Posterior vena cava (tissue), 2 donors: ENCODE measurements at regions not wholly inside any gene's neighbourhood (a gene's known extent, or its start where the extent isn't known, plus 50 kb on each side); places are given as distances from the start of the nearest gene placed in this dataset.

Experiments used
- DNase-seq: peaks from one replicate; pipeline ENCODE4 v3.0.0-alpha.2; 2020; ENCODE audit warnings: low spot score
- intact Hi-C, 2 donors: fragments of 100-400 bp; cut with DNase I; formaldehyde crosslinking; loops; one replicate each; pipeline versions ENCODE4 v1.14.1 to v1.14.2; 2022 to 2023
- donor health status: DM: yes; HTN: yes; CAD: no.
- donor health status: DM: yes; HTN: yes; CAD: no.

DNA sequence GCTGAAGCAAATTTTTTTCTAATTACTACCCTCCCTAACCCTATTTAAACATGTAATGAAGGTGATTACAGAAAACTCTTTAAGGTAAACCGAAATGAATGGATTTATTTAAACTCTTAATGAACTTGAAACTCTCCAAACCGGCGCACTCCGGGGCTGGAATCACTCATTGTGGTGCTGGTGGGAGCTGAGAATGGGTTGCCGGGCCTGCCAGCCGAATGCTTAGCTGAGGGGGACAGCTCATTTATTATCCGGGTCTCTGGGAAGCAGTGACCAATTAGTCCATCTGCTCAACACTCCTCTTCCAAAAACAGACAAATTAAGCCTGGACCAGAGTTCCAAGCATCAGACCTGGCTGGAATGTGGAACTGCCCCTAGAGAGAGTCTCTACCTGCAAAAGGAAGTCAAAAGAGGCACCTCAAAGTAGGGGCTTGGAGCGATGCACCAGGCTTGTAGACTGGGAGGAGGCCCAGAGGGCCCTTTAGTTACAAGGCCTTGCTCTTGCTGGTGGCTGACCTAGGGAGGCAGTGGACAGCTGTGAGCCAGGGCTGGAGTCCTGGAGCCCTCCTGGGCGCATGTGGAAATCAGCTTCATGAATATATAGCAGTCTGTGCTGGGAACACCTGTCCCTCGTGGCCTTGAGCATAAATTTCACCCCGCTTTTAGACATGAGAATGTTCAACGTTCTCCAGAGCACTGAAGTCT lies 320.7 kb downstream of the AJAP1 start:
- DNase-seq = no peak
- intact Hi-C loops = no loop called here

DNA sequence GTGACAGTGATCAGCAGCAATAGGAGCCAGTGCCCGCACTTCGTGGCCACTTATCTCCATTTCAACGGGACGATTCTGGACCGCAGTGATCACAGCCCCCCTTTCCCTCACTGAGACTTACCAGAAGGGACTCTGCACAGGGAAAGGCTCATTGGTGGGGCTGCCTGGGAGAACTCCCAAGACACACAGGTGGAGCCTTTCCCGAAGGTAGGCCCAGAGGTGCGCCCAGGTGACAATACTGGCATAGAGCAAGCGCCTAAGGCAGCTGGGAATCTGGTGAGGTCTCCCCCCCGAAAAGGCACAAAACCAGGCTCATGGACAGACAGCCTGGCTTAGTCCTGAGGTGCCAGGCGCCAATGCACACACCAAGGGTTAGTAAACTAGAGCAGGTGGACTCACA lies 318.9 kb downstream of the AJAP1 start:
- no peak for DNase-seq
- intact Hi-C loops = no loop called here

DNA sequence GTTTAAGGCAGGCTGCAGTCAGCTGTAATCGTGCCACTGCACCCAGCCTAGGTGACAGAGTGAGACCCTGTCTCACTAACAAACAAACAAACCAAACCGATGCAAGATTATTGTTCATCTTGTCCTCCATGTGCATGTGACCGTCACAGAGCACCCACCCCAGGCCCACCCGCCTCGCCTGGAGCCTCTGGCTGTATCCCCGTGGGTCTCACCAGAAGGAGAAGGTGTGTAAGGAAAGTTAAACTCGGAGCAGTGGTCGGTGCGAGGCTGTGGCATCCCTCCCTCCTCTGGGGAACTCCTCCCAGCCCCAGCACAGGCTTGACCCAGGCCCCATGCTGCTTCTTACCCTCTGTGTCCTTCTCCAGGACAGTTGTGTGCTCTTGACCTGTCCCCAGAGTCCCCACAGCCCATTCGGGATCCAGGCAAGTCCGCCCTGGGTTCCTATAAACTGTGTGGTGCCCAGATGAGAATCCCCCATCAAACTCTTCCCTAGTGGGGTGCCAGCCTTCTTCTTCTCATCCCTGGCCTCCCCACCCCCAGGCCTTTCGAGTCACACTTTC lies 318.4 kb downstream of the AJAP1 start:
- no peak for DNase-seq
- intact Hi-C loops = no loop called here

- intact Hi-C loops = no loop called here
- DNase-seq = no peak
These were observed 317.3 kb downstream of the AJAP1 start for GRCh38 chr1:4971666-4972065.

DNA sequence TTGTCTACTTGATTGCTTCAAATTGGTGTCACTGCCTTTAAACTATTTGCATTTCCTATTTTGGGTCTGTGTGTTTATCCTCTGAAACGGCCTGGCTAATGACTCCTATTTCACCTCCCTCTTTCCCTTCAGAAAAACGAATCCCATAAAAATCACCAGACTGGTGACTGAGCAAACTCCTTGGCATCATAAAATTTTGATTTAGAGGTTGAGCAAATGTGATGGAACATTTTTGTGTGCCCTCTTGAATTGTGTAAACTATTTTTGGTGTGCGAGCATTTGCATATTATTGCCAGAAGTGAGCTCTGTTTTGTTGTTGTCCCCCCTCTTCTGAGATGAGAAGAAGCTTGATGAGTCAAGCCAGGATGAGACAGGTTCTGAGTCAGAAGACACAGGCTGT lies 316.1 kb downstream of the AJAP1 start:
- intact Hi-C loops = no loop called here

GRCh38 chr1:4969556-4970129 lies 315.2 kb downstream of the AJAP1 start:
- DNase-seq = no peak
- intact Hi-C loops = no loop called here

More for the DNA sequence above, 316.1 kb downstream of the AJAP1 start:
- DNase-seq = no peak

DNA sequence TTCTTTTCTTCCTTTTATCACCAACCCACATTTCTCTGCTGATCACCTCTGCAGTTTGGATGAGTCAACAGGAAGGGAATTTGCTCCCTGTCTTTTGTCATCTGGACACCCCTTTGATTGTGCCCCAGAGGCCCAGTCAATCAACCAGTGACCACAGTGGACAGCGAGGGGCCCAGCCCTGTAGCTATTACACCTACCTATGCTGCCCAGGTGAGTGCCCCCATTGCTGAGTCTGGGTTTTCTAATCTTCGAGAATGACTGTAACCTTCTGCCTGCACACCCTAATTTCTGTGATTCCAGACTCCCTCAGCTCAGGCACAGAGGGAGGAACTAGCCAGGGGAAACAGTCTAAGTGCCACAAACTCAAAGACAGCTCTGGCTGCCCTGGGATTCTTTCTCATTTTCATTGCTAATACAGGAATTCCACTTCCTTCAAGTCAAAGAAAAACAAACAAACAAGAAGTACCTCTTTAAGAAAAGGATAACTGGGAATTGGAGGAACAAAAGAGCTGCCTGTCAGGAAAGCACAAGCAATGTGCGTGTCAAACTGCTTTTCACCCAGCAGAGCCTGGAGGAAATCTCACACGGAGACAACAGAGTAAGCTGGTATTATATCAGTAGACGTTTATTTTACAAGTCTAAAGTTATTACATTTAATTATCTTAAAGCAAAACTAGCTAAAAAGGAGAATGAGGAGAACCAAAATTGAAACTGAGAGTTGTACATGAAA lies 311.1 kb downstream of the AJAP1 start:
- DNase-seq = peak; percentile 48
- intact Hi-C loops = no loop called here

DNA sequence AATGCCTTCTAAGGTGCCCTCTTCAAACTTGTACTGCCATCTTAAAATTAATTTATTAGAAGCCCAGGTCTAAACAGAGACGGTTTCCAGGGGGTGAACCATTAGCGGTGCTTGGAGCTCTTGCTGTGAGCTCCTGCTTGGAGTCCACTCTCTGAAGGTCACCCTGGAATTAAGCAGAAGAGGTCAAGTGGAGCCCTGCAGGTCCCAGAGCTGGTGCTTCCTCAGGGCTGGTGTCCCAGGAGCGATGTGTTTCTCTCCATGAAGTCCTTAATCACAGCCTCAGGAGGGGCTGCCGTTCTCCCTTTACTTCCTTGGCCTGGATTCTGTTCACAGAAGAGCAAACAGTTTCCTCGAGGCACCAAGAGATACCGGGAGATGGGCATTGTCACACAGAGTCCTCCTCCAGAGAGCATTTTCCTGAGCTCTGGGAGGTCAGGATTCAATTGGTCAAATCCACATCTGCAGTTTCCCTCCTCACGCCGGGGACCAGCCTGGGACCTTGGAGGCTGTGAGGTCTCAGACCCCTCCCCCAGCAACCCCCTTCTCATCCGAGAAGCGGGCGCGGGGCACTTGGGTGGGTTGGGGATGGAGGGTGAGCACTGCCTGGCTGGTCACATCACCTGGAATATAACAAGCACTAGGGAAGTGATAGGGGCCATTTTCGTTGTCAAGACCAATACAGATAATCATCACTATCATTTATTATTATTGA lies 310.4 kb downstream of the AJAP1 start:
- DNase-seq = peak; percentile 50
- intact Hi-C loops = no loop called here

- intact Hi-C loops = no loop called here
- DNase-seq = peak; percentile 77
These were observed 308.8 kb downstream of the AJAP1 start for GRCh38 chr1:4963251-4963650.

GRCh38 chr1:4962836-4963235 lies 308.4 kb downstream of the AJAP1 start:
- DNase-seq = peak; percentile 35
- intact Hi-C loops = no loop called here

DNA sequence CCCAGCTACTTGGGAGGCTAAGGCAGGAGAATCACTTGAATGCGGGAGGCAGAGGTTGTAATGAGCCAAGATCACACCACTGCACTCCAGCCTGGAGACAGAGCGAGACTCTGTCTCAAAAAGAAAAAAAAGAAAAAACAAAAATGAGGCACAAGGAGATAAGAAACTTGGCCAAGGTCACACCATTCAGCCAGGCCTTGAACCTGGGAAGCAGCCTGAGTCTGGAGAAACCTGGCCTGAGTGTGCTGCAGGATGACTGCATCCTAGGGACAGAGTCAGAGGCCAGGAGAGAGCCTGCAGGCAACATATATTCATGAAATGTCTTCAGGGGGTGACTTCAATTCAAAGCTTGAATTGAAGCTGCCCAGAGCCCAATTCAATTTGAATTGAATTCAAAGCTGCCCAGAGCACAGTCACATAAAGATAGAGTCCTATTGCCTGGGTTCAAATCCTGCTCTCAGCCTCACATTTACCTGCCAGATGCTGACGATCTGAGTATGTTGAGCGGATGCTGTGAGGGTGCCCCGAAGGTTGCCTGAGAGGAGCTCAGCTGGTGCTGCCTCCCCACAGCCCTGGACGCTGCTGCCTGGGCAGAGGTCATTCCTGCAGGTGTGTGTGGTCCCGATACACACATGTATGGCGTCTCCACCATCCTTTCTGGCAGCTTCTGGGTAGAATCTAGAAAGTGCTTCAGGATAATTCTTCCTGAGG lies 307.7 kb downstream of the AJAP1 start:
- DNase-seq = peak; percentile 34
- intact Hi-C loops = no loop called here

- intact Hi-C loops = no loop called here
- peak; percentile 72 for DNase-seq
These were observed 306.5 kb downstream of the AJAP1 start for GRCh38 chr1:4960782-4961475.

GRCh38 chr1:4960336-4960735 lies 305.9 kb downstream of the AJAP1 start:
- intact Hi-C loops = no loop called here
- peak; percentile 50 for DNase-seq

- DNase-seq = peak; percentile 42
- intact Hi-C loops = no loop called here
These were observed 304.8 kb downstream of the AJAP1 start for GRCh38 chr1:4959216-4959615.

DNA sequence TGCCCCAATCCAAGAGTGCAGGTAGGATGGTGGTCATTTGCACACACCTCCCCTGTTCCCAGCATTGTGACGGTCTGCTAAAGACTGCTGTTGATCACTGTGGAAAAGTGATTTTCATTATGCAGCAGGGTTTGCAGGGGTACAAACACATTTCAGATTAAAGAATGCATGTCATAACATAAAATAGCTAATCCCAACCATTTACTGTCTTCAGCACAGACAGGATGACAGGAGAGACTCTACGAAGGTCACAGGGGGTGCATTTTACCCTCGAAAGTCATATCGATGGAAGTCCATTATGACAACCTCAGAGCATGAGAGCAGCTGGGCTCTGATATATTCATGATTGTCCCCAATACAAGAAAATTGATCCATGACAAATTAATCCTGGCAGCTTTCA lies 302.6 kb downstream of the AJAP1 start:
- intact Hi-C loops = no loop called here
- peak; percentile 1 for DNase-seq

GRCh38 chr1:4954392-4954791 lies 300.0 kb downstream of the AJAP1 start:
- no peak for DNase-seq
- intact Hi-C loops = no loop called here

DNA sequence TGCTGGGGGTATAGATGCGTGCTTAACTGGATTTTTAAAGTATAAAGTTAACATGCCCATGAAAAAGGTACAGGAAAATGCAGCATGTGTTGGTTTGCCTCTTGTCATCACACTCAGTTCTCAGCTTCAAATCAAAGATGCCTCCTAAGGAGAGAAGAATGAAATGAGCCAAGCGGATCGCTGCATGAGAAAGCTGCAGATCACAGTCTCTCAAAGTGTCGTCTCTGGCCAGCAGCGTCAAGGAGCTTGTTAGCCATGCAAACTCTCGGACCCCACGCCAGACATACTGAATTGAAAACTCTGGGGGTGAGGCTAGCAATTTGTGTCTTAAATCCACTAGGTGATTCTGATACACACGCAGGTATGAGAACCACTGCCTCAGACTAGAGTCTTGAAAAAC lies 297.2 kb downstream of the AJAP1 start:
- peak; percentile 40 for DNase-seq
- intact Hi-C loops = no loop called here

GRCh38 chr1:4946343-4946742 lies 291.9 kb downstream of the AJAP1 start:
- intact Hi-C loops = no loop called here
- DNase-seq = no peak

DNA sequence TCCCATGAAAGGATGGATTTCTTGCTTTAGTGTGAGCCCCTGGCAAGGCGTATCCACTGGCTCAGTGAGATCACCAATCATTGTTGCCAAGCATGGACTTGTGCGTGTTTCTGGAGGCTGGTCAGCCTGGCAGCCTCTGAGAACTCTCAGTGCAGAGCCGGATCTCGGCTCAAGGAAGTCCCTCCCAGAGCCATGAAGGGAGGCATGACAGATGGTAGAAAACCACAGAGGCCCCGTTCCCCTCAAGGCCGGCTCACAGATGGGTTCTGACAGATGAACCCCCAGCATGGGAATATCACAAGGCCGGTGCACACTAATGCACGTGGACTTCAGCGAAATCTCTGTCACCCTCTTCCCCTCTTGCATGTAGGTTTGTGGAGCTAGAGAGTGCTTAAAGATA lies 290.5 kb downstream of the AJAP1 start:
- intact Hi-C loops = no loop called here
- DNase-seq = no peak
